Upper lobe of right lung (tissue), 1 donor: ENCODE measurements at regions not wholly inside any gene's neighbourhood (a gene's known extent, or its start where the extent isn't known, plus 50 kb on each side); places are given as distances from the start of the nearest gene placed in this dataset.

Experiments
- ATAC-seq: fragments of 200-7000 bp; cut with Tn5 transposase; one replicate; pipeline ENCODE4 v1.9.1; 2020; ENCODE audit warnings: mild to moderate bottlenecking, moderate library complexity
- DNase-seq: peaks from one replicate; pipeline ENCODE4 v3.0.0-alpha.2; 2020
- H3K27ac ChIP-seq: fragments of 200-600 bp; one replicate; pipeline ENCODE4 v1.8.0; 2022
- H3K27me3 ChIP-seq: fragments of 200-600 bp; one replicate; pipeline ENCODE4 v1.8.0; 2022; ENCODE audit warnings: mild to moderate bottlenecking
- H3K36me3 ChIP-seq: fragments of 200-600 bp; one replicate; pipeline ENCODE4 v1.8.0; 2022
- H3K4me1 ChIP-seq: fragments of 200-600 bp; one replicate; pipeline ENCODE4 v1.8.0; 2022
- H3K4me3 ChIP-seq: fragments of 200-600 bp; one replicate; pipeline ENCODE4 v1.8.0; 2022; ENCODE audit warnings: mild to moderate bottlenecking
- H3K9me3 ChIP-seq: fragments of 200-600 bp; one replicate; pipeline ENCODE4 v1.8.0; 2022
- intact Hi-C: fragments of 100-400 bp; cut with DNase I; formaldehyde crosslinking; loops from one replicate; pipeline ENCODE4 v1.11.0; 2022
- TF ChIP-seq, protein P1 (sequence below): fragments of 200-600 bp; IDR thresholded peaks from one replicate; pipeline ENCODE4 v1.8.0; 2022; ENCODE audit warnings: antibody characterized with exemption
- donor health status: DM: no; HTN: yes; CAD: no; lungs with severe emphysema.

DNA sequence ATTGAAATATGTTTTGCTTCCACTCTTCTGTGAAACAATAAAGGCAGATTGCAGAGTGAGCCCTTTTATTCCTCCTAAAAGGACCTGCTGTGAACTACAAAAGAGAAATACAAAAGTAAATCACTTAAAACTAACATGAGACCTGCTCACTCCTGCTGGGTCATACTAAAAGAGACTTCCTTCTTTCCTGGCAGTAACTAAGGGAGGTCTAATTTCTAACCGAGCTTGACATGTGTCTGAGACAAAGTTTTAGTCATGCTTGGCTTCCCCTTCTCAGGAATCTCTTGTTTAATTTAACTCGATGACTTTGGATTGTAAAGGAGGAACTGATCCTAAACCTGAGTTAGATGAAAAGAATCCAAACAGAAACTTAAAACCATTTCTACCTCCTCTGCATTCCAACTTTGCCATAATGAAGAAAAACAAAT lies 86.4 kb upstream of the CDH6 start:
- H3K9me3 ChIP-seq: no peaks in the 10 kb centered on the region
- DNase-seq (no peak), ATAC-seq (no peak)
- H3K4me1 ChIP-seq: no peaks in the 10 kb centered on the region
- no peaks in the 10 kb centered on the region for H3K36me3 ChIP-seq
- TF ChIP-seq, protein P1, sequence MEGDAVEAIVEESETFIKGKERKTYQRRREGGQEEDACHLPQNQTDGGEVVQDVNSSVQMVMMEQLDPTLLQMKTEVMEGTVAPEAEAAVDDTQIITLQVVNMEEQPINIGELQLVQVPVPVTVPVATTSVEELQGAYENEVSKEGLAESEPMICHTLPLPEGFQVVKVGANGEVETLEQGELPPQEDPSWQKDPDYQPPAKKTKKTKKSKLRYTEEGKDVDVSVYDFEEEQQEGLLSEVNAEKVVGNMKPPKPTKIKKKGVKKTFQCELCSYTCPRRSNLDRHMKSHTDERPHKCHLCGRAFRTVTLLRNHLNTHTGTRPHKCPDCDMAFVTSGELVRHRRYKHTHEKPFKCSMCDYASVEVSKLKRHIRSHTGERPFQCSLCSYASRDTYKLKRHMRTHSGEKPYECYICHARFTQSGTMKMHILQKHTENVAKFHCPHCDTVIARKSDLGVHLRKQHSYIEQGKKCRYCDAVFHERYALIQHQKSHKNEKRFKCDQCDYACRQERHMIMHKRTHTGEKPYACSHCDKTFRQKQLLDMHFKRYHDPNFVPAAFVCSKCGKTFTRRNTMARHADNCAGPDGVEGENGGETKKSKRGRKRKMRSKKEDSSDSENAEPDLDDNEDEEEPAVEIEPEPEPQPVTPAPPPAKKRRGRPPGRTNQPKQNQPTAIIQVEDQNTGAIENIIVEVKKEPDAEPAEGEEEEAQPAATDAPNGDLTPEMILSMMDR: no peak
- H3K4me3 ChIP-seq: no peak overlapping the region
- intact Hi-C loops: no loop called here
- H3K27ac ChIP-seq: no peak overlapping the region
- H3K27me3 ChIP-seq: no peaks in the 10 kb centered on the region

DNA sequence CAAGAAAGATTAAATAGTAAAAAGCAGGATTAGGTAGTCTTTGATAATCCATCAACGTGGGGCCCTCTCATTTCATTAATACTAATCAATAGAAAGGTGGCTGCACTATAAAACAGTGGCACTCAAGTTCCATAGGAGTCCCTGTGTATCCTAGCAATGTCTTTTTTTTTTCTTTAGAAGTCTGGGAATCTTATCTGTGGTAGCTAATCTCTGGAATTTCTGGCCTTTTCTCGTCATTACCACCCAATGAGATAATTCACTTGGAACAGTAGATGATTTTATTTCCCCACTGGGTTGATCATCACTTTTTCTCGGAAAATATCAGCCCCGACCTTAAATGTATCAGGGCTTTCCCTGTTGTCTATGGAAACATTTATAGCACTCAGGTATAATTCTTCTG lies 86.8 kb upstream of the CDH6 start:
- ATAC-seq (no peak), DNase-seq (no peak)
- TF ChIP-seq, protein P1: no peak
- Histone ChIP-seq H3K4me3 (no peak overlapping the region), H3K4me1 (no peaks in the 10 kb centered on the region), H3K9me3 (no peaks in the 10 kb centered on the region), H3K27ac (no peak overlapping the region), H3K27me3 (no peaks in the 10 kb centered on the region), H3K36me3 (no peaks in the 10 kb centered on the region)
- intact Hi-C loops: no loop called here

DNA sequence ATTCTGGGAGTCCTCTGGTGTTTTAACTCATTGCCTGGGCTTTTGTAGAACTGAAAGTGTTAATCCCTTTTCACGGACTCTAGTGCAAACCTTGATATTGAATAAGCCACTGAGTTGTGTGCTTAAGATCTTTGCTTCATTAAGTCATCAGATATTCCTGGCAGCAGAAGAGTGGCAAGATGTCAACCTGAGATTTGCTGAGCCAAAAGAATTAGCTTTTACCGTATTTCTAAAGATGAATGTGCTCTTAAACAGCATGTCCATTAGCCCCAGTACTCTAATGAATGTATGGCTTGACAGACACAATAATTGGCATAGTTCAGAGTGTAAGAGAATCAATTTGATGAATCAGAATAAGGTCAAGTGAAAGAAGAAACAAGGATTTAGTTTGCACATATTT lies 87.2 kb upstream of the CDH6 start:
- no peaks in the 10 kb centered on the region for H3K9me3 ChIP-seq
- no peak for DNase-seq
- H3K27ac ChIP-seq: no peak overlapping the region
- no peak for ATAC-seq
- H3K27me3 ChIP-seq: no peaks in the 10 kb centered on the region
- no peaks in the 10 kb centered on the region for H3K36me3 ChIP-seq
- H3K4me3 ChIP-seq: no peak overlapping the region
- H3K4me1 ChIP-seq: no peaks in the 10 kb centered on the region
- intact Hi-C loops: no loop called here
- TF ChIP-seq, protein P1: no peak

DNA sequence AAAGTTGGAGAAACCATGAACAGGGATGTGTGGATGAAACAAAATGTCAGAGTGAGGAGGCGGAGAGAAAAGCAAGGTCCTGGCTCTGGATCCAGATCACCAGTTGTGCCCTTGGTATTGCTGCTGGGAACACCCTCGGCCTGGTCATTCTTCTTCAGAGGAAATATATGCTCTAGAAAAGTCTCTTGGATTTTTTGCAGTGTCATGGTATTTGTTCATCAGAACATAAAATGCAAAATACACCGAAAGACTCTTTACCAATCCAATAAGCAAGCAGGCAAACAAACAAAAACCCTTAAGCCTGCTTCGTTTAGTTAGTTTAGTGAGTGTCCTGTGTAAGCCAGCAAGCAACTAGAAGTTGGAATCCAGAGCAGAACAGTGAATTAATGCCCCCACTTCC lies 88.7 kb upstream of the CDH6 start:
- H3K4me3 ChIP-seq: no peak overlapping the region
- no peak for DNase-seq
- no peaks in the 10 kb centered on the region for H3K36me3 ChIP-seq
- no peak for ATAC-seq
- TF ChIP-seq, protein P1: no peak
- no peaks in the 10 kb centered on the region for H3K4me1 ChIP-seq
- H3K9me3 ChIP-seq: no peaks in the 10 kb centered on the region
- H3K27me3 ChIP-seq: no peaks in the 10 kb centered on the region
- H3K27ac ChIP-seq: no peak overlapping the region
- intact Hi-C loops: no loop called here

DNA sequence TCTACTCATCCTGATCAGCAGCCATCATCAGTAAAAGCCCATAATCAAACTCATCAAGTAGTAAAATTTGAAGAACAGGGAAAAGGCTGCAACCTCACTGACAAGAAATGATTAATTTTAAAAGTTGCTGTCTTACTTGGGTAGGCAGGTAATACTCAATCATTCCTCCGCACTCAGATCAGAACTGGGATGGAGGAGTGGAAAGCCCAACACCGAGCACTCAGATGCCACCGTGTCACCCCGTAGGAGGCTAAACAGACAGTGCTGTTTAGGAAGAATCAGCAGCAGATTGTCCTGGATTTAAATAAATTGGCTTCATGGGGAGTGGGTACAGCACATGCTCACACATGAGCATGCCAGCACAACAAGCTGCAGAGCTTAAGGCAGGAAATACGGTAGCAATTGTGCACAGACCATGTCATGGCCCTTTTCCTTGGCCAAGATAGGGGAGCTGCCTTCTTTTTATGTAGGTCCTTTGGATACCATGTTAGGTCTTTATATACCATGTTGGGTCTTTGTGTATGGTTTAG lies 92.6 kb upstream of the CDH6 start:
- H3K36me3 ChIP-seq: no peaks in the 10 kb centered on the region
- H3K4me1 ChIP-seq: no peaks in the 10 kb centered on the region
- H3K27ac ChIP-seq: no peak overlapping the region
- no peak overlapping the region for H3K4me3 ChIP-seq
- TF ChIP-seq, protein P1: no peak
- DNase-seq (no peak), ATAC-seq (no peak)
- intact Hi-C loops: no loop called here
- no peaks in the 10 kb centered on the region for H3K9me3 ChIP-seq
- no peaks in the 10 kb centered on the region for H3K27me3 ChIP-seq

DNA sequence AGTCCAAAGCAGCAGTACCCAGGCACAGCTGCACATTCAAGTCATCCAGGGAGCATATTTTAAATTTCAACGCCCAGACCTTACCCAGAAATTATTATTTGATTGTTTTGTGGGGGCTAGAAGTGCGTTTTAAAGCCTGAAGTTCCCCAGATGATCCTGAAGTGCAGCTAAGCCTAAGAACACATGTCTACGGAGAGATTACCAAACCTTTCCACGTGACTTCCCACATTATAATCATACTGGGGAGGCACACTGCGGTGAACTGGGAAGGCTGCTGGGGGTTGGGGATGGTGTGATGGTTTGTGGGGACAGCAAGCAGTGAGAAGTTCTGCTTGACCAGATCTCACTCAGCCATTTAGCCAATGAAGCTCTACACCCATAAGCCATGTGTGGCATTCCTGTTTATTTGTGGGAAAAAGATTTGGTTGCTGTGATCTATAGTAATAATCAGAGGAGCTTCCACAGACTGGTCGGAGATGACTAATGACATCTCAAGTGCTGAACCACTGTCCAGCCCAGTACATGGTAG lies 93.4 kb upstream of the CDH6 start:
- no peaks in the 10 kb centered on the region for H3K4me1 ChIP-seq
- DNase-seq (no peak), ATAC-seq (no peak)
- no peak overlapping the region for H3K27ac ChIP-seq
- H3K36me3 ChIP-seq: no peaks in the 10 kb centered on the region
- H3K9me3 ChIP-seq: no peaks in the 10 kb centered on the region
- TF ChIP-seq, protein P1: no peak
- no peaks in the 10 kb centered on the region for H3K27me3 ChIP-seq
- intact Hi-C loops: no loop called here
- no peak overlapping the region for H3K4me3 ChIP-seq
